Activated T-helper 17 cell treated with anti-CD3 and anti-CD28 coated beads, Interleukin-2, amount 50 U/mL, for 72 hours (primary cell): ENCODE measurements at regions not wholly inside any gene's neighbourhood (a gene's known extent, or its start where the extent isn't known, plus 50 kb on each side); places are given as distances from the start of the nearest gene placed in this dataset.

Source experiments
- ATAC-seq: fragments of 150-1000 bp; cut with Tn5 transposase; replicated peaks from 2 replicates; pipeline ENCODE4 v1.10.0; 2021; ENCODE audit warnings: mild to moderate bottlenecking, moderate library complexity
- H3K27ac Mint-ChIP-seq: one replicate; pipeline ENCODE4 v1.8.0; 2022; ENCODE audit warnings: mixed read lengths
- H3K27me3 Mint-ChIP-seq: one replicate; pipeline ENCODE4 v1.8.0; 2022; ENCODE audit warnings: mixed read lengths
- H3K36me3 Mint-ChIP-seq: one replicate; pipeline ENCODE4 v1.8.0; 2022; ENCODE audit warnings: low read depth, mild to moderate bottlenecking, mixed read lengths
- H3K4me1 Mint-ChIP-seq: one replicate; pipeline ENCODE4 v1.8.0; 2022; ENCODE audit warnings: mixed read lengths
- H3K4me3 Mint-ChIP-seq: one replicate; pipeline ENCODE4 v1.8.0; 2022; ENCODE audit warnings: mild to moderate bottlenecking, mixed read lengths
- H3K9me3 Mint-ChIP-seq: one replicate; pipeline ENCODE4 v1.8.0; 2022; ENCODE audit warnings: mixed read lengths

DNA sequence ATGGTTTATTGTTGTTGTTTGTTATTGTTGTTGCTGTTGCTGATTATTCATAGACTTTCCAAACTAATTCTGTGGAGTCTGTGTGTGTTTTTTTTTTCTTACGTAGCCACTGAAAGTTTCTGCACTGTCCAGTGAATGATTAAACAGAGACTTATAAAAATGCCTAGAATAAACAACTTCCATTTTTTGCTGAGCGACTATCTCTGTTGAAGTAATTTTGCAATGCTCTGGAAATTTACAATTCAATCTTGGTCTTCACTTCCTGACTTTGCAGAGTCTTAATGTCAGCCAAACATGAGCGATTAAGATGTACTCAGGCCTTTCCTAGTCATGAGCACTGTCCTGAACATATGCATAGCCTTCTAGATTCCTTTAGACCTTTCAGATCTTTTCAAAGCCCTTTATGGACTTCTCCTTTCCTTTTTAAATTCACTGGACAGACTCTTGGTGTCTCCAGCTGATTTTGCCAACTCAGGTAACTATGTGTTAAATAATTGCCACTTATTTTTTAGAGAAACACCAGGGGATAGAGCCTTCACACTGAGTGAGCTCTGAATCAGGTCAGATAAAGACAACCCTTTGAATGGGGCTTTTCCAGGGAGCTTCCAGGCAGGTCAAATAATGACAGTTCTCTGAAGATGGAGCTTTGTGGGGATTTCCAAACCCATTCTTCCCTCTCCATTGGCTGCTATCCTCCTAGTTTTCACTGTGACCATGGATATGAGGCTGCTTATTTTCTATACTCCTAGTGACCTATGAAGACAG, 622.8 kb upstream of the EPHA7 start:
- ATAC-seq = no peak
- Mint-ChIP-seq H3K27ac (no peak overlapping the region), H3K4me3 (no peak overlapping the region), H3K27me3 (no peaks in the 10 kb centered on the region), H3K4me1 (no peaks in the 10 kb centered on the region), H3K9me3 (peaks cover 5% of the 10 kb centered on the region), H3K36me3 (no peaks in the 10 kb centered on the region)

DNA sequence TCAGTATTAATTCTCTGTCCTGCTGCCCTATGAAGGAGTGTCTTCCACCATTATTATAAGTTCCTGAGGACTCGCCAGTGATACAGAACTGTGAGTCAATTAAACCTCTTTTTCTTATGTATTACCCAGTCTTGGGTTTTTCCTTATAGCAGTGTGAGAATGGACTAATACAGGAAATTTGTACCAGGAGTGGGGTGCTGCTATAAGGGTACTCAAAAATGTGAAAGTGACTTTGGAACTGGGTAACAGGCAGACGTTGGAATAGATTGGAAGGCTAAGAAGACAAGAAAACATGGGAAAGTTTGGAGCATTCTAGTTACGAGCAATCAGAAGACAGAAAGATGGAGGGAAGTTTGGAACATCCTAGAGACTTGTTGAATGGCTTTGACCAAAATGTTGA, 616.7 kb upstream of the EPHA7 start:
- no peaks in the 10 kb centered on the region for H3K4me1 Mint-ChIP-seq
- no peaks in the 10 kb centered on the region for H3K27me3 Mint-ChIP-seq
- H3K9me3 Mint-ChIP-seq = peaks cover 23% of the 10 kb centered on the region
- no peaks in the 10 kb centered on the region for H3K36me3 Mint-ChIP-seq
- H3K27ac Mint-ChIP-seq = no peak overlapping the region
- ATAC-seq = no peak
- H3K4me3 Mint-ChIP-seq = no peak overlapping the region

DNA sequence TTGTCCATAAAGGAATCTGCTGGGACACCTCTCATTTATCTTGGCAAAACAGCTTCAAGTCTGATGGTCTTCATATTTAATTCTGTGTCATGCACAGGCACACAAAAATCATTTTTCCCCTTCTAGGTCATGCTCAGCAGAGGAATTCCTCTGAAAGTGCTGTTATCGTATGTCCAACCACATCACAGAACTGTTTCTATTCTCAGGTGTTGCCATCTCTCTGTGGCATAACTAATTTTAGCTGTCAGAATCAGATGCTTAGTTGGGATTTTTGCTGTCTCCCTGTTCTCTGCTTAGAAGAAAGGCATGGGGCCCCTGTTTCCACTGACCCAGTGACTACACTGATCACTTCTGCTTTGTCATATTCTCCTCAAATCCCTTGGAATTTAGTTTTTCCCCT, 608.0 kb upstream of the EPHA7 start:
- H3K4me1 Mint-ChIP-seq = no peaks in the 10 kb centered on the region
- no peak overlapping the region for H3K4me3 Mint-ChIP-seq
- no peaks in the 10 kb centered on the region for H3K36me3 Mint-ChIP-seq
- peaks cover 20% of the 10 kb centered on the region for H3K9me3 Mint-ChIP-seq
- no peaks in the 10 kb centered on the region for H3K27me3 Mint-ChIP-seq
- no peak for ATAC-seq
- H3K27ac Mint-ChIP-seq = no peak overlapping the region

DNA sequence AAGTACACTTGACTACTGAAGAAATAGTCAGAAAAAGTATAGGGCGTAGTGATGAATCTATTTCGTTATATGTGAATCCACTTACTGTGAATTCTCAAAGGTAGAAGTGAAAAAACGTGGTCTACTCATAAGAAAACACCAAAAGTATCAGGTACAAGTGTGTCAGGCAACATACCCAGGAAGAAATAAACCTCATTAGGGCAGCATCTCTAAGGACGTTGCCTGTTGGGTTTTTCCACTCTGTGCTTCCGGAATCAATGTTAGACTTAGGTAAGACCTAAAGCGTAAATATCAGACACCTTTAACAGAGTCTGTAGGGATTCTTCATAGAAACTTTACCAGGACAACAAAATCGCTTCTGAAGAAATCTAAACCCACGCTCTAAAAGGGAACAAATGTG, 607.2 kb upstream of the EPHA7 start:
- ATAC-seq = no peak
- no peak overlapping the region for H3K27ac Mint-ChIP-seq
- peaks cover 13% of the 10 kb centered on the region for H3K9me3 Mint-ChIP-seq
- H3K27me3 Mint-ChIP-seq = no peaks in the 10 kb centered on the region
- H3K36me3 Mint-ChIP-seq = no peaks in the 10 kb centered on the region
- no peak overlapping the region for H3K4me3 Mint-ChIP-seq
- no peaks in the 10 kb centered on the region for H3K4me1 Mint-ChIP-seq

DNA sequence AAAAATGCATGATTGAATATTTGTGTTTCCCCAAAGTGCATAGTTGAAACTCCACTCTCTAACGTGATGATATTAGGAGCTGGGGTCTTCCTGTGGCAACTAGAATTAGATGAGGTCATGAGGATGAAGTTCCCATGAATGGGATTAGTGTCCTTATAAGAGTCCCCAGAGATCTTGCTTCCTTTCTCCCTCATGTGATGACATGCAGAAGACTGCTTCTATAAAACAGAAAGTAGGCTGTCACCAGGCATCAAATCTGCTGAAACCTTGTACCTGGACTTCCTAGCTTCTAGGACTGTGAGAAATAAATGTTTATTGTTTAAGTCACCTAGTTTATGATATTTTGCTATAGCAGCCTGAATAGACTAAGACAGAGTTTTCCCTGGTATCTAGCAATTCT, 586.5 kb upstream of the EPHA7 start:
- no peaks in the 10 kb centered on the region for H3K27me3 Mint-ChIP-seq
- H3K27ac Mint-ChIP-seq = no peak overlapping the region
- no peak overlapping the region for H3K4me3 Mint-ChIP-seq
- no peak for ATAC-seq
- no peaks in the 10 kb centered on the region for H3K4me1 Mint-ChIP-seq
- H3K36me3 Mint-ChIP-seq = no peaks in the 10 kb centered on the region
- no peaks in the 10 kb centered on the region for H3K9me3 Mint-ChIP-seq

DNA sequence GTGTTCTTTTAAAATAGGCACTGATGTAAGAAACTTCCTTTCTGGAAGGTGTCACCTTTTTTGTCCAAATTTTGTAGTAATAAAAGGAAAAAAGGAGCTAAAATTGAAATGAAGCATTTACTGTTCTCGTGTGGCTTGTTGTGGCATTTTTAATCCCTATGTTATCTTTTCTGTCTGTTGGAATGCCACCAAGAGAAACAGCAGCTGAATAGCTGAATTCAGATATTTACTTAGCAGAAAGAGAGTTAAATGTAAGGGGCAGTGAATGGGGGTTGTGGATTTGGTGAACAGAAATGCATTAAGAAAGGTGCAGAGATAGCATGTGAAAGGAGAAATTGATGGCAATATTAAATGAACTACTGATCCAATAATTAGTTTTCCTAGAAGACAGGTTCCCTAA, 573.6 kb upstream of the EPHA7 start:
- Mint-ChIP-seq H3K9me3 (no peaks in the 10 kb centered on the region), H3K4me3 (no peak overlapping the region), H3K36me3 (no peaks in the 10 kb centered on the region), H3K27ac (no peak overlapping the region), H3K27me3 (no peaks in the 10 kb centered on the region), H3K4me1 (no peaks in the 10 kb centered on the region)
- ATAC-seq = no peak

DNA sequence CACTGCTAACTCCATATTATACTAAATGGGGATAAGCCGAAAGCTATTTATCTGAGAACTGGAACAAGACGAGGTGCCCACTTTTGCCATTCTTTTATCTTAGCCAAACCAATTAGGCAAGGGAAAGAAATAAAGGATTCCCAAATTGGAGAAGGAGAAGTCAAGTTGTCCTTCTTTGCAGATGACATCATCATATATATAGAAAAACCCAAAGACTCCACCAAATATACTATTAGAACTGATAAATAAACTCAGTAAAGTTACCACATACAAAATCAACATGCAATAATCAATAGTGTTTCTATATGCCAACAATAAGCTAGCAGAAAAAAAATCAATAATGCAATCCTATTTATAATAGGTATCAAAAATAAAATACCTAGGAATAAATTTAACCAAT, 570.3 kb upstream of the EPHA7 start:
- Mint-ChIP-seq H3K4me3 (no peak overlapping the region), H3K27ac (no peak overlapping the region), H3K27me3 (no peaks in the 10 kb centered on the region), H3K4me1 (no peaks in the 10 kb centered on the region), H3K36me3 (no peaks in the 10 kb centered on the region), H3K9me3 (peaks cover 4% of the 10 kb centered on the region)
- no peak for ATAC-seq

DNA sequence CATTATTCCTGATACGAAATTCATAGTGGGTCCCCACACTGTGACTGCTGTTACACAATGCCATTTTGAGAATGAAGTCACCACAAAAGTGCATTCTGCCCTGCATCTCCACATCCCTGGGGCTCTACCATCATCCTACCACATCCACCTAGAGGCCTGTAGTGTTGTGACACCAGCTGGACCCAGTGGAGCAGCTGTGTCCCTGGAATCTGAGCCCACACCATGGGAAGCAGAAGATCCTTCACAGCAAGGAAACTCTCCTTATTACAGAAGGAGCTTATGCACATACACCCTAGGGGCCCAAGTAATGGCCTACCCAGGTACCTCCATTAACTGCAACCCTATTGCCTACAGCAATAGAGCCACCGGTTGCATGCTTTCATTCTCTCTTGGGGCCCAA, 566.6 kb upstream of the EPHA7 start:
- H3K27ac Mint-ChIP-seq = no peak overlapping the region
- H3K9me3 Mint-ChIP-seq = peaks cover 8% of the 10 kb centered on the region
- H3K36me3 Mint-ChIP-seq = no peaks in the 10 kb centered on the region
- ATAC-seq = no peak
- H3K4me3 Mint-ChIP-seq = no peak overlapping the region
- H3K4me1 Mint-ChIP-seq = no peaks in the 10 kb centered on the region
- H3K27me3 Mint-ChIP-seq = no peaks in the 10 kb centered on the region

DNA sequence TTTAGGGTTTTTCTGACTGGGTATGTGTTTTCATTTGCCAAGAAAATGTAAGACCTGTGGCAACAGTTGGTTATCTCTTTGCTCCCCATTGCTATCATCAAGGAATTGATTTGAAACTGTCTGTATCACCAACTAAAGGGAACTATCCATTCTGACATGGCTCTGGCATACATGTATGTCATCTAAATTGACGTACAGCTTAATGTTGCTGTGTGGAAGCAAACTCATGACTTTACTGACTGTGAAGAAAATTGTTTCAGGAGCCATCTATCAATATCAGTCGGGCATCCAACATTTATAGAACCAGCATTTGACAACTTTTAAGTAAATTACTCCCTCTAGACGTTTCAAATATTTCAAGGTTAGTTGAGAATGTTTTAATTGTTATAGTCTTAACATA, 555.8 kb upstream of the EPHA7 start:
- H3K36me3 Mint-ChIP-seq = no peaks in the 10 kb centered on the region
- no peaks in the 10 kb centered on the region for H3K27me3 Mint-ChIP-seq
- H3K9me3 Mint-ChIP-seq = peaks cover 24% of the 10 kb centered on the region
- H3K4me1 Mint-ChIP-seq = no peaks in the 10 kb centered on the region
- no peak overlapping the region for H3K4me3 Mint-ChIP-seq
- ATAC-seq = no peak
- H3K27ac Mint-ChIP-seq = no peak overlapping the region

DNA sequence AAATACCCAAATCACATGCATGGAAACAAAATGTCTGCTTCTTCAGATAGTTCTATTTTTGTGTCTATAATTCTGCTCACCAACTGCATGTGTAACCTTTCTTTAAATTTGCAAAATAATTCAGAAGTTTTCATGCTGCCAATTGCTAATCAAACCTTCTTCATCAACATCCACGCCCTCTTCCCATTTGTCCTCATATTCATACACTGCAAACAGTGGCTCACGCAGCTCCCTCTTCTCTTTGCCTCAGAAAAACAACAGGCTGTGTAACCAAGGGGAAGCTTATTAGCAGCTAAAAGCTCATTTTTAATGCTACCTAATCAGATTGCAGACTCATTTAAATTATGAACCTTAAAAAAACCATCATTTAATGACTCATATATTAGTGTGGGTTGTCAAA, 555.0 kb upstream of the EPHA7 start:
- peaks cover 24% of the 10 kb centered on the region for H3K9me3 Mint-ChIP-seq
- H3K4me3 Mint-ChIP-seq = no peak overlapping the region
- no peak overlapping the region for H3K27ac Mint-ChIP-seq
- no peaks in the 10 kb centered on the region for H3K4me1 Mint-ChIP-seq
- H3K36me3 Mint-ChIP-seq = no peaks in the 10 kb centered on the region
- ATAC-seq = no peak
- no peaks in the 10 kb centered on the region for H3K27me3 Mint-ChIP-seq

DNA sequence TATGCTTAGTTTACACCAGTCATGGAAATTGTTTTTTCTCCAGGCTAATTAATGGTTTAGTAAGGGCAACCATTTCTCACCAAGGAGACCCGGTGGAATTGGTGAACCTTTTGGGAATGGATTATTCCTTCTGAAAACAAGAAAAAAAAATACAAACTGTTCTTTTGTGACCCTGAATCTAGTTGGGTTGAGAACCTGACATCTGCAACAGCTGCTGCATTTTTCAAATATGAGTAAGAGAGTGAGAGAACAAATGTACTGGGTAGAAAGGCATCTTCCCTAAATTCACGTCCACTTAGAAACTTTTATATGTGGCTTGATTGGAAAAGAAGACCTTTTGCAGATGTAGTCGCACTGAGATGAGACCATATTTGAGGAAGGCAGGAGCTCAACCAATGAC, 553.4 kb upstream of the EPHA7 start:
- H3K36me3 Mint-ChIP-seq = no peaks in the 10 kb centered on the region
- H3K27me3 Mint-ChIP-seq = no peaks in the 10 kb centered on the region
- H3K9me3 Mint-ChIP-seq = peaks cover 30% of the 10 kb centered on the region
- H3K27ac Mint-ChIP-seq = no peak overlapping the region
- ATAC-seq = no peak
- no peak overlapping the region for H3K4me3 Mint-ChIP-seq
- no peaks in the 10 kb centered on the region for H3K4me1 Mint-ChIP-seq

DNA sequence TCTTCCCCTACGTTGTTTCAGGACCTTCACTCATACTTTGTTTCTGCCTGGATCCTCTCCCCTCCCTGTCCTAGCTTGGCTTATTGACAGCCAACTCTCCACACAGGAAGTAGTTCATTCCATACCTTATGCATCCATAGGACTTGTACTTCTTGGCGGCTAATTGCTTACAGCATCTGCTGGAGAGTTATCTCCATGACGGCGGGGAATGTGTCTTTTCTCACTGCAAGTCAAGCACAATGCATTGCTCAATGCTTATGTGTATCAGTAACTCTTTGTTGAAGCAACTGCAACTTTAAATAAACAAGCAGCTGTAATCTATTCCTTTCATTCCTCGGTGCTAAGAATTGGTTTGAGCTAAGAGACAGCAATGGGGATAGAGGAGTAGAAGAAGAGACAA, 551.3 kb upstream of the EPHA7 start:
- peaks cover 30% of the 10 kb centered on the region for H3K9me3 Mint-ChIP-seq
- no peaks in the 10 kb centered on the region for H3K4me1 Mint-ChIP-seq
- H3K27ac Mint-ChIP-seq = no peak overlapping the region
- no peak for ATAC-seq
- H3K4me3 Mint-ChIP-seq = no peak overlapping the region
- no peaks in the 10 kb centered on the region for H3K27me3 Mint-ChIP-seq
- H3K36me3 Mint-ChIP-seq = no peaks in the 10 kb centered on the region

DNA sequence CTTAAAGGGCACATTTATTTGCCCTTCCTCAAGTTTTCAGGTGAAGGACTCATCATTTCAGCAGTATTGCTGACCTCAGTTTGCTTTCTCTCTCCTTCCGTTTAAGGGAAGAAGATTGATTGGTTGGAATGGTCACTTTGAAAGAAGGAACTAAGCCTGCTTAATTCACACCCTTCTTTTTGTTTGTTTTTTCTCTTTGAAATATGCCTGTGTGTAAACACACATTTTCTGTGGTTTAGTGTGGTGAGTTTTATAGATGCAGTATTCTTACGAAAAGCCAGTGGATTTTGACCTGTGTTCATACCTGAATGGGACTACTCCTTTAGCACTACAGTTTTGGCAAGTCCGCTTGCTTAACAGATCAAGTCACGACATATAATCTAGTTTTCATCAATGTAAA, 548.8 kb upstream of the EPHA7 start:
- Mint-ChIP-seq H3K9me3 (peaks cover 24% of the 10 kb centered on the region), H3K36me3 (no peaks in the 10 kb centered on the region), H3K27ac (no peak overlapping the region), H3K4me1 (no peaks in the 10 kb centered on the region), H3K27me3 (no peaks in the 10 kb centered on the region), H3K4me3 (no peak overlapping the region)
- ATAC-seq = no peak

DNA sequence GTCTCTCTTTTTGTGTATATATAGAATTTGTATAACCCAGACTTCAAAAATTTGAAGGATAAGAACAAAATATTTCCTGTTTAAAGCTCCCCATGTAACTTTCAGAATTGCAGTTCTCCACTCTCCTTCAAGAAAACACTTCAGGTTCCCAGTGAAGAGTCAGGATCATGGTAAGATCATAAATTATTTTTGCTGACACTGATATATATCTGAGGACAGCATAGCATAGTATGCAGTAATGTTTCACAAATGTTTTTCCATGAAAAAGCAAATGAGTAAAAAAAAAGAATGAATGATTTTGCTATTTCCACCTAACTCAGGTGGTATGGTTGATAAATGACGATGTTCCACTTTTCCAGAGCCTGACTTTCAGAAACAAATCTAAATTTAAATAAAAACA, 545.6 kb upstream of the EPHA7 start:
- ATAC-seq = no peak
- Mint-ChIP-seq H3K36me3 (no peaks in the 10 kb centered on the region), H3K27me3 (no peaks in the 10 kb centered on the region), H3K27ac (no peak overlapping the region), H3K9me3 (peaks cover 20% of the 10 kb centered on the region), H3K4me3 (no peak overlapping the region), H3K4me1 (no peaks in the 10 kb centered on the region)

DNA sequence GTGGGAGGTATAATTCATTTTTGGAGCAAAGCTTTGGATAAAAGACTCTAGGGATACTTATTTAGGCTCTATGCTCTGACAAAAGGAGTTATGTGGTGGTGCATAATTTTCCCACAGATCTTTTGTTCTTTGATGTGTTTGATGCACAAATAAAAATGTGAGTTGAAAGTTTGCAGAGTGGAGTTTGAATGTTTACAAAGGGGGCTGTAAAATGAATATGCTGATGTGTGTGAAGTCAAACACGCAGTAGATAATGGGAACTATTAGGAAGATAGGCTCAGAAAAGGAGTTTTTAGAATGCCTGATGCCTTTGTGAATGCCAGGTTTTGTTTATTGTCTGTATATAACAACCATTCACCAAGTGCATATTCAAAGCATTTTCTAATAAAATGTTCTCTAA, 545.0 kb upstream of the EPHA7 start:
- Mint-ChIP-seq H3K27ac (no peak overlapping the region), H3K9me3 (peaks cover 20% of the 10 kb centered on the region), H3K4me3 (no peak overlapping the region), H3K27me3 (no peaks in the 10 kb centered on the region), H3K36me3 (no peaks in the 10 kb centered on the region), H3K4me1 (no peaks in the 10 kb centered on the region)
- ATAC-seq = no peak

DNA sequence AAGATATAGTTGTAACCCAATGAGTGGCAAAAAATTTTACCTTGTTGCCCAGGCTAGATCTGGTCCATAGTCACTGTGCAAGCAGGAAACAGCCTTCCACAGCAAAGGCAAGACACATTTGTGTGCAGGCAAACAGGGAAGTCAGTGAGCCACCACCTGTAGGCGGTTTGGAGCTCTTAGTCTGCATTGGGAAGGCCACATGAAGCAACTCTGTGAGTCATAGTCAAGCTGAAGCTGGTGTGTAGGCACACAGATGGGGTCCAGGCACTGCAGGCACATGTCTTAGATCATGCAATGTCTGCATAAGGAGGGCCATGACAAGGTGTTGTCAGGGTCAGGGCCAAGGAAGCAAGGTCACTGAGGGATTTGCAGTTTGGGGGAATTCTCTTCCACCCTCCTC, 543.2 kb upstream of the EPHA7 start:
- Mint-ChIP-seq H3K4me1 (no peaks in the 10 kb centered on the region), H3K36me3 (no peaks in the 10 kb centered on the region)

More for the DNA sequence above, 543.2 kb upstream of the EPHA7 start:
- Mint-ChIP-seq H3K27ac (no peak overlapping the region), H3K27me3 (no peaks in the 10 kb centered on the region), H3K4me3 (no peak overlapping the region), H3K9me3 (peaks cover 11% of the 10 kb centered on the region)
- no peak for ATAC-seq
